A204.1 (cell line): ENCODE measurements at regions not wholly inside any gene's neighbourhood (a gene's known extent, or its start where the extent isn't known, plus 50 kb on each side); places are given as distances from the start of the nearest gene placed in this dataset.

Experiments
- FAIRE-seq: peaks from 2 replicates; lab custom pipeline; 2012; peaks lifted over from hg19 to GRCh38; lab: Jason Lieb, UNC

DNA sequence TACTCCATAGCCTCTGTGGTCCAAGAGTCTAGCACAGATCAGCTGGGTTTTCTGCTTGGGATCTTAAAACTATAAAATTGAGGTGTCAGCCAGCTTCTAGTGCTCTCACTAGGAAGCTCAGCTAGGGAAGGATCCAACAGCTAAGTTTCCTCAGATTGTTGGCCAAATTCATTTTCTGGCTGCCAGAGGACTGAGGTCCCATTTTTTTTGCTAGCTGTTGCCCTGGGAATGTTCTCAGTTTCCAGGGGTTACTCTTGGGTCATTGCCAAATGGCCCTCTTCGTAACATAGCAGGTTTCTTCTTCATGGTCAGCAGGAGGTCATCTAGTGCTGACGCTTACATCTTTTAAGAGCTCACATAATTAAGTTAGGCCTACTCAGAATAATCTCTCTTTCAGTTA is 2178.2 kb downstream of the ARAP2 start:
- no peak for FAIRE-seq

GRCh38 chr4:34091451-34091850 is 2152.9 kb downstream of the ARAP2 start:
- FAIRE-seq: no peak

DNA sequence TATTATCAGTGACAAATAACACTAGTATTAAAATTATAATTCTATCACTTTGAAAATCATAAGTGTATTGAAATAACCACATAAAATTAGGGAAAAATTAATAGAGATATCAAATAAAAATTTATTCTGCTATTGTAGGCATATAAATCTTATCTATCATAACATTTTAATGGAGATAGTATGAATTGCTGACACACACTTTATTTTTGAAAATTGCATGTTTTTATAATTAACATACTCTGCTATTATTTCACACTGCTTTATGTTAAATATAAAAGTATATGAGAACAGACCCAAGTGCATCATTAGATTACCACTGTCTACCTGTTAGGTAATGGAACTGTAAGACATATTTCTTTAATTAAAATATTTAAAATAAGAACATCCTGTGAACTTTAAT is 2150.2 kb downstream of the ARAP2 start:
- FAIRE-seq: peak; percentile 51

- FAIRE-seq: no peak
Observed at GRCh38 chr4:34105311-34105710, 2139.0 kb downstream of the ARAP2 start.

GRCh38 chr4:34108391-34108790 is 2135.9 kb downstream of the ARAP2 start:
- FAIRE-seq: no peak

DNA sequence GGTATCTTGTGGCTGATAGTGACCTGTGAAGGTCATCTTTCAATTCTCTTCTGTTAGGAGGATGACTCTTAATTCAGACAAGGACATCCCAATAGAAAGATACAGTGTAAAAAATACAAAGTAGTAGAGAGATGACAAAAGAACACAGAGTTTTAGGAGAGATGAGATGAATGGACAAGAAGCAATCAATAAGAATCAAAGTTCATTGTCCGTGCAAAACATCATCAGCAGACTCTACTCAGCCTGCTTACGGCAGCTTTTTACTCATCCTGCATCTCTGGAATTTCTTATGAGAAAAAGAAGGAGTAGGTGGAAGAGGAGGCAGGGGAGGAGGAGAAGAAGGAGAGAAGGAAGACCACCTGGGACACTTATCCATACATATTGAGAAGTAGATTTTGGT is 2131.7 kb downstream of the ARAP2 start:
- no peak for FAIRE-seq

- no peak for FAIRE-seq
Observed at GRCh38 chr4:34138385-34138784, 2105.9 kb downstream of the ARAP2 start.

GRCh38 chr4:34139346-34139745 is 2105.0 kb downstream of the ARAP2 start:
- FAIRE-seq: no peak

DNA sequence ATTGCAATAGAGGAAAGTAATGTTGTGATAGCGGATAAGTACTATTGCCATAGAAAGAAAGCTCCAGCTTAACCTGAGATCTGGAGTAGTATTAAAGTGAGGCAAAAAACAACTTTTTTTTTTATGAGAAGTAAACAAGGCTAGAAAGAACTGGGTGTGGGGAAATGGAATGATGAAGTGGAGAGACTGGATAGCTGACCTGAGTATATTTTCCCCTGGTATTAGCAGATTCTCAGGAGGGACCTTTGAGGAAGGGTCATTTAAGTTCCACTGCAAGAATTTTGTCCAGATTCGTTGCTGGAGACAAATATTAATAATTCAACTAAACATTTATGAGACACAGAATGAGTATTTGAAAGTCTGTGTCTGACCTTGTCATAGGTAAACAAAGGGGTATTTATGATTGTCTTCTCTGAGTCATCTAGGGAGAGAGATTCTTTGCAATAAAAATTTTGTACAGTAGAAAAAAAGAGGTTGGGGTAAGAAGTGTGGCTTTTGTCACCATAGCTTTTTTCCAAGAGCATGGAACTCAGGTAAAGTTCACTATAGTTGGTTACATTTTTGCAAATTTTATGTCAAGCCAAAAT is 2095.9 kb downstream of the ARAP2 start:
- no peak for FAIRE-seq

DNA sequence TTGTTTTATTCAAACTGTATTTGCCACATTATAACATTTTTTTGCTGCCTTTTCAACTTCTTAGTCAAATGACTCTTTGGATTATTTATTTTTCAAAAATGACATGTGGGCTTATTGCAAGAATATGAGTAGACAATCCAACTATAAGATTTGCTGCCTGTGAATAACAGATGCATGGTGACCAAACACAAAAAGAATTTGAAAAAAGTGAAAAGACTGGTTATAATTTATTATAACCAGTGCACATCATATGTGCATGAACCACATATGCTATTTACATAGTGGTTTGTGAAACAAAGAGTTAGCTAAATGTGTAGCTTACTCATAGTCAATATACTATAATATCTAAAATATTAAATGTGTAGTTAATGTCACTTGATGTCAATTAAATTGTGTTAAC is 2086.8 kb downstream of the ARAP2 start:
- FAIRE-seq: no peak

DNA sequence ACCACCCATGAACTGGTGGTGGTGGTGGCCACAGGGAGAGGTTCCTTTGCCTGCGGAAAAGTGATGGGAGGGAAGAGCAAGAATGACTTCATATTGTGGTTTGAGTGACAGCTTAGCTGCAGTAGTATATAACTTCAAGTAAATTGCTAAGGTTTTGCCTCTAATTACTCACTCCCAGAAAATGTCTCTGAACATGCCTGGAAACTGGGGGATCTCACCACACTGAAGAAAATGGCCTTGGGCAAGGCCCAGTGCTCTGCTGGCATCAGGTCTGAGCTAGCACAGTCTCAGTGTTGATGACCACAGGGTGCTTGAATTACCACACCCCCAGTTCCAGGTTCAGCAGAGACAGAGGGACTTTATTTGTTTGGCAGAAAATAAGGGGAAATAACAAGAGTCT is 2085.4 kb downstream of the ARAP2 start:
- FAIRE-seq: no peak

GRCh38 chr4:34170946-34171345 is 2073.4 kb downstream of the ARAP2 start:
- FAIRE-seq: no peak

DNA sequence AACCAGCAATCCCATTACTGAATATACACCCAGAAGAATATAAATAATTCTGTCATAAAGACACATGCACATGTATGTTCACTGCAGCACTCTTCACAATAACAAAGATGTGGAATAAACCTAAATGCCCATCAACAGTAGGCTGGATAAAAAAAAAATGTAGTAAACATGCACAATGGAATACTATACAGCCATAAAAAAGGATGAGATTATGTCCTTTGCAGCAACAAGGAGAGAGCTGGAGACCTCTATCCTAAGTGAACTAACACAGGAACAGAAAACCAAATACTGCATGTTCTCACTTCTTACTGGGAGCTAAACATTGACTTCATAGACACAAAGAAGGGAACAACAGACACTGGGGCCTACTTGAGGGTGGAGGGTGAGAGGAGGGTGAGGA is 2067.7 kb downstream of the ARAP2 start:
- FAIRE-seq: no peak

DNA sequence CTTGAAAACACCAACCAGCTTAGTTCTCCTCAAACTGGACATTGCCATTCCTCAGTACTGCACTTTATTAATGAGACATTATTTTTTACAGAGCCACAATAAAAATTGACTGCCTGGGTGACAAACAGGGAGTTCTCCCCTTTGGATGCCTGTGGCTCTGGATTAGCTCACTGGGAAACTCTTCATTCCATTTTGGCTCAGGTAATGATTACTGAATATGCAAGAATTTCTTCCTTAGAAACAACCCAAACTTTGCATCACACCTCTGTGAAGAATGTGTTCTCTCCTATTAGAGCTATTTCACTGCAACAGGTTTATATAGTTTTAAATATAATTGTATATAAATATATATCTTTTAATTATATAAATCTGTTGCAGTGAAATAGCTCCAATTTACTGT is 2065.8 kb downstream of the ARAP2 start:
- no peak for FAIRE-seq

GRCh38 chr4:34181311-34181841 is 2062.9 kb downstream of the ARAP2 start:
- no peak for FAIRE-seq

- FAIRE-seq: no peak
Observed at GRCh38 chr4:34181891-34182290, 2062.4 kb downstream of the ARAP2 start.

GRCh38 chr4:34182306-34182705 is 2062.0 kb downstream of the ARAP2 start:
- FAIRE-seq: no peak

GRCh38 chr4:34183926-34184325 is 2060.4 kb downstream of the ARAP2 start:
- no peak for FAIRE-seq

GRCh38 chr4:34187056-34187455 is 2057.3 kb downstream of the ARAP2 start:
- FAIRE-seq: no peak

- no peak for FAIRE-seq
Observed at GRCh38 chr4:34191443-34191842, 2052.9 kb downstream of the ARAP2 start.

DNA sequence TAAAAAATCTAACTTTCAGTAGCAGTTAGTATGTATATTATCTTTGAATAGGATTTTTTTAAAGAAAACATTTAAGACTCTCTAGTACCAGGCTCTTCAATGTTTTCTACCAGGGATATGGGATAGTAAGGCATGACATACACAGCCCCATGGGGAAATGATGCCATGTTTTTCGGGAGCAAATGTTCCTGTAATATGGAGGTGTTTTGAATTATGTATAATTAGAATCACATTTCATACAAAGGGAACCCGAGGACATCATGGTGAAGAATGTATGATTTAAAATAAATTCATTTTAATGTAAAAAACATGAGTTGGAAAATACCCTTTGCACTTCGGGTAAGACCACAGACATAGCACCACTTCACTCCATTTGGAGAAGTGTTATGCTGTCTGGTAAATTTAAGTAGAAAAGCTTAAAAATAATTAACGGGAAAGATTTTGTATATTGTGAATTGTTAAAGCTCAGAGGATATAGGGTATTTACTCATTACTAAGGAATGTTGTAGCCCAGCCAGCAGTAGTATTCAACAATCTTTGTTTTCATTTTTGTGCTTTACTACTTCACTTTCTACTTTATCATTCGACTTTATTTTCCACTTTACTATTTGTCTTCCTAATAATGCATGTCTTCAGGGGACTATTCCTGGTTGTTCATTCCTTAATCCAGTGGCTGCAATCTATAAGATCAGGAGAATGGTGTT is 2050.7 kb downstream of the ARAP2 start:
- FAIRE-seq: no peak

- no peak for FAIRE-seq
Observed at GRCh38 chr4:34194585-34194984, 2049.7 kb downstream of the ARAP2 start.

GRCh38 chr4:34196375-34196774 is 2047.9 kb downstream of the ARAP2 start:
- no peak for FAIRE-seq

- FAIRE-seq: no peak
Observed at GRCh38 chr4:34198966-34199365, 2045.3 kb downstream of the ARAP2 start.
